Common myeloid progenitor, CD34-positive (primary cell): ENCODE measurements at regions not wholly inside any gene's neighbourhood (a gene's known extent, or its start where the extent isn't known, plus 50 kb on each side); places are given as distances from the start of the nearest gene placed in this dataset.

Experiments used
- CTCF ChIA-PET: fragments of 350-600 bp; sonication (Branson Sonifier 250); formaldehyde crosslinking; loops from one replicate; lab custom pipeline; 2021; ENCODE audit warnings: antibody characterized with exemption; lab: Charles Lee
- POLR2A ChIA-PET: fragments of 350-600 bp; sonication (Branson Sonifier 250); formaldehyde crosslinking; loops from one replicate; lab custom pipeline; 2021; ENCODE audit warnings: antibody characterized with exemption; lab: Charles Lee
- DNase-seq, 3 donors: peaks; one replicate each; pipeline versions ENCODE4 v3.0.0 to v3.0.0-alpha.2; 2013
- H3K27ac ChIP-seq, 2 experiments: 1 replicate in 1 of 2; 2 replicates in 1 of 2; pipeline ENCODE4 v1.7.0; 2013; ENCODE audit warnings: inconsistent platforms in 2 of 2, low read length in 2 of 2, mild to moderate bottlenecking in 2 of 2, low read depth in 1 of 2, moderate library complexity in 1 of 2; ENCODE audit not compliant: severe bottlenecking in 2 of 2, insufficient read depth in 1 of 2, poor library complexity in 1 of 2
- H3K27me3 ChIP-seq, 5 experiments: replicated peaks in 2 of 5; 1 replicate in 3 of 5; 2 replicates in 2 of 5; pipeline versions ENCODE4 v1.6.1 to v1.7.0; 2013; ENCODE audit warnings: low read length in 4 of 5, mild to moderate bottlenecking in 2 of 5, moderate library complexity in 2 of 5, inconsistent platforms in 1 of 5; ENCODE audit not compliant: insufficient read depth in 5 of 5, control insufficient read depth in 4 of 5
- H3K36me3 ChIP-seq, 4 experiments: 1 replicate in 2 of 4; 2 replicates in 2 of 4; pipeline versions ENCODE4 v1.6.1 to v1.7.0; 2013; ENCODE audit warnings: low read length in 3 of 4, control low read depth in 1 of 4, mild to moderate bottlenecking in 1 of 4; ENCODE audit not compliant: control insufficient read depth in 4 of 4, insufficient read depth in 4 of 4
- H3K4me1 ChIP-seq, 4 experiments: 1 replicate in 3 of 4; 2 replicates in 1 of 4; pipeline versions ENCODE4 v1.6.1 to v1.7.1; 2013; ENCODE audit warnings: low read length in 3 of 4, mild to moderate bottlenecking in 3 of 4, control low read depth in 1 of 4, inconsistent platforms in 1 of 4, moderate library complexity in 1 of 4; ENCODE audit not compliant: control insufficient read depth in 4 of 4, insufficient read depth in 4 of 4; ENCODE audit errors: control extremely low read depth in 1 of 4
- H3K4me3 ChIP-seq, 7 experiments: 1 replicate in 4 of 7; 2 replicates in 3 of 7; pipeline versions ENCODE4 v1.5.1 to v1.7.0; 2013; ENCODE audit warnings: mild to moderate bottlenecking in 7 of 7, low read length in 6 of 7, moderate library complexity in 6 of 7, inconsistent platforms in 2 of 7, low read depth in 2 of 7, control low read depth in 1 of 7; ENCODE audit not compliant: insufficient read depth in 4 of 7, control insufficient read depth in 1 of 7; ENCODE audit errors: extremely low read depth in 1 of 7
- H3K9me3 ChIP-seq, 5 experiments: 1 replicate in 4 of 5; 2 replicates in 1 of 5; pipeline versions ENCODE4 v1.6.1 to v1.7.1; 2013; ENCODE audit warnings: low read length in 4 of 5, mild to moderate bottlenecking in 2 of 5, inconsistent platforms in 1 of 5, low read depth in 1 of 5, moderate library complexity in 1 of 5; ENCODE audit not compliant: control insufficient read depth in 4 of 5, insufficient read depth in 2 of 5; ENCODE audit errors: control extremely low read depth in 1 of 5
- WGBS: methylation state at CpG from one replicate; pipeline ENCODE4 v1.1.5; 2013; ENCODE audit not compliant: insufficient coverage; 5-methylcytosine and 5-hydroxymethylcytosine counted together

- Histone ChIP-seq H3K4me1 (no peaks in the 10 kb centered on the region), H3K4me3 (no peak overlapping the region), H3K9me3 (peaks cover 0 to 2% (median 0%) of the 10 kb centered on the region in 5 experiments), H3K36me3 (no peaks in the 10 kb centered on the region), H3K27ac (no peak overlapping the region), H3K27me3 (peaks cover 0 to 8% (median 2%) of the 10 kb centered on the region in 5 experiments)
- ChIA-PET POLR2A (no interaction called here), CTCF (no interaction called here)
- peak in 1 of 3 donors; percentile 3 for DNase-seq
- WGBS: 100% methylated on average over 2 of the region's 2 CpGs
These were observed 91.0 kb downstream of the UNC5CL start for GRCh38 chr6:40947876-40948526.

GRCh38 chr6:40946738-40947301 is 92.2 kb downstream of the UNC5CL start:
- Histone ChIP-seq H3K9me3 (no peaks in the 10 kb centered on the region), H3K27me3 (peaks cover 0 to 8% (median 2%) of the 10 kb centered on the region in 5 experiments), H3K27ac (no peak overlapping the region), H3K36me3 (no peaks in the 10 kb centered on the region), H3K4me3 (no peak overlapping the region), H3K4me1 (no peaks in the 10 kb centered on the region)
- ChIA-PET CTCF (no interaction called here), POLR2A (no interaction called here)
- no peak for DNase-seq
- WGBS: 100% methylated on average over 1 of the region's 1 CpG

- no peaks in the 10 kb centered on the region for H3K9me3 ChIP-seq
- WGBS: 60% methylated on average over 2 of the region's 2 CpGs
- peaks cover 0 to 3% (median 0%) of the 10 kb centered on the region in 5 experiments for H3K27me3 ChIP-seq
- H3K36me3 ChIP-seq: no peaks in the 10 kb centered on the region
- POLR2A ChIA-PET: no interaction called here
- H3K27ac ChIP-seq: no peak overlapping the region
- H3K4me3 ChIP-seq: no peak overlapping the region
- no peak for DNase-seq
- CTCF ChIA-PET: no interaction called here
- H3K4me1 ChIP-seq: no peaks in the 10 kb centered on the region
These were observed 101.5 kb downstream of the UNC5CL start for GRCh38 chr6:40937491-40937890.

- peaks cover 0 to 3% (median 0%) of the 10 kb centered on the region in 5 experiments for H3K27me3 ChIP-seq
- ChIA-PET POLR2A (no interaction called here), CTCF (interaction anchor here (1.2 kb wide), 1 partner anchor 25 kb away, joined by 3 read pairs; no protein-coding TSS in a partner anchor)
- no peaks in the 10 kb centered on the region for H3K9me3 ChIP-seq
- no peak for DNase-seq
- 100% methylated on average over 2 of the region's 3 CpGs for WGBS
- H3K4me1 ChIP-seq: no peaks in the 10 kb centered on the region
- no peaks in the 10 kb centered on the region for H3K36me3 ChIP-seq
- H3K27ac ChIP-seq: no peak overlapping the region
- H3K4me3 ChIP-seq: no peak overlapping the region
These were observed 102.2 kb downstream of the UNC5CL start for GRCh38 chr6:40936818-40937251.

GRCh38 chr6:40933864-40934263 is 105.2 kb downstream of the UNC5CL start:
- Histone ChIP-seq H3K27me3 (peaks cover 0 to 3% (median 0%) of the 10 kb centered on the region in 5 experiments), H3K27ac (no peak overlapping the region), H3K36me3 (no peaks in the 10 kb centered on the region), H3K4me3 (no peak overlapping the region), H3K4me1 (no peaks in the 10 kb centered on the region), H3K9me3 (no peaks in the 10 kb centered on the region)
- WGBS: 95% methylated on average over 4 of the region's 5 CpGs
- ChIA-PET POLR2A (no interaction called here), CTCF (interaction anchor here (1.4 kb wide), 1 partner anchor 22 kb away, joined by 4 read pairs; no protein-coding TSS in a partner anchor)
- no peak for DNase-seq

GRCh38 chr6:40932953-40933352 is 106.1 kb downstream of the UNC5CL start:
- ChIA-PET CTCF (interaction anchor here (1.4 kb wide), 1 partner anchor 21 kb away, joined by 4 read pairs; no protein-coding TSS in a partner anchor), POLR2A (no interaction called here)
- DNase-seq: no peak
- H3K27me3 ChIP-seq: peaks cover 0 to 3% (median 0%) of the 10 kb centered on the region in 5 experiments
- H3K4me1 ChIP-seq: no peaks in the 10 kb centered on the region
- 98% methylated on average over 5 of the region's 6 CpGs for WGBS
- H3K9me3 ChIP-seq: no peaks in the 10 kb centered on the region
- no peak overlapping the region for H3K4me3 ChIP-seq
- H3K27ac ChIP-seq: no peak overlapping the region
- H3K36me3 ChIP-seq: no peaks in the 10 kb centered on the region

GRCh38 chr6:40932366-40932765 is 106.7 kb downstream of the UNC5CL start:
- no peak for DNase-seq
- no peaks in the 10 kb centered on the region for H3K4me1 ChIP-seq
- H3K27ac ChIP-seq: no peak overlapping the region
- H3K4me3 ChIP-seq: no peak overlapping the region
- H3K9me3 ChIP-seq: no peaks in the 10 kb centered on the region
- WGBS: 100% methylated on average over 1 of the region's 2 CpGs
- H3K36me3 ChIP-seq: no peaks in the 10 kb centered on the region
- ChIA-PET CTCF (no interaction called here), POLR2A (no interaction called here)
- H3K27me3 ChIP-seq: peaks cover 0 to 3% (median 0%) of the 10 kb centered on the region in 5 experiments
